Glomerular visceral epithelial cell (primary cell): ENCODE measurements at regions not wholly inside any gene's neighbourhood (a gene's known extent, or its start where the extent isn't known, plus 50 kb on each side); places are given as distances from the start of the nearest gene placed in this dataset.
"Not testable (repeated sequence)": the region's sequence is repeated elsewhere in the genome, so short reads cannot be mapped to it uniquely, and the experiment has no call there.

Experiments used
- DNase-seq: peaks from one replicate; pipeline ENCODE4 v3.0.0-alpha.2; 2016; ENCODE audit errors: extremely low spot score

DNA sequence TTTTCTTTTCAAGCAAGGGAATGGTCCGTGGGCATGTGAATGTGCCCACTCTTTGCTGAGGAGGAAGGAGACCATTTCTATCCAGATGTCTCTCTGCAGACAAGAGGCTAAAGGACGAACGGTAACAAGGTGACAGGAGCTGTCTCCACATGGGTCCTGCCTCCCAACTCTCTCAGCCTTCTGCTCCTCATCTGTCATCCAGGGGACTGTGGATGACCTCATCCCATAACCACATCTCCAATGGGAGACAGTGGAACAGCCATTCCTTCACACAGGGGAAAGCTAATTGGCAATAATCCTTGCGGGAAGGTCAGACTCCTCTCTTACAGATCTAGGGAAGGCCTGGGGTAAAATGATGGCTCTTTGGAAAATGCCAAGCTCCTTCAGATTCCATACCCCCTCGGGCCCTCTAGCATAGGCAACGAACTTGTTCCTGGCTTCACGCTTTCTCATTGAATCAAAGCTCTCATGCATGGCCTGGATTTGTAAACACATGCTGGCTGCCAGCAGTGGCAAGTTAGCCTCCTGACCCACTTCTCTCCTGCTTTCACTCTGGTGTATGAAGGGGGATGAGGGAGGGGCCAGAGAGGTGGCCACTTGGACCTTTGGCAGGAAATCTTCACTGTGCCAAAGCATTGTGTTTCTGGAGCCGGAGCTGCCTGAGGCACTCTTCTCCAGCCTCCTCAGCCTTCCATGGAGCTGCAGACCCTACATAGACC lies 65.8 kb upstream of the IKBKE start:
- not testable (repeated sequence) for DNase-seq

DNA sequence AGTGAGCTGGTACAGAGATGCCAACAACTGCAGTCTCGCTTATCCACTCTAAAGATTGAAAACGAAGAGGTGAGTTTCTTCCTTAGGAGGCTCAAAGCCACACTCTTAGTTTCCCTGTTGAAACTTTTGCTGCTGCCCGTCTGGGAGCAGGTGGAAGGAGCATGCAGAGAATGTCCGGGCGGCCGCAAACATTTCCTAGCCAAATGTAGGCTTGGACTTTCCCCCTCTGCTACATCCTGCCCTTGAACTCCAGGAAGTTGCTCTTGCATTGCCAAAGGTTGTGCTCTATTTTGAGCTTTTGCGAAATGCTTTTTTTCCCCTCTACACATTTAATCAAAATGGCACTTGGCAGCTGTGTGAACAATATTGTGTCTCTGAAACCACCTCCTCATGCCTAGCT lies 65.0 kb upstream of the IKBKE start:
- not testable (repeated sequence) for DNase-seq

DNA sequence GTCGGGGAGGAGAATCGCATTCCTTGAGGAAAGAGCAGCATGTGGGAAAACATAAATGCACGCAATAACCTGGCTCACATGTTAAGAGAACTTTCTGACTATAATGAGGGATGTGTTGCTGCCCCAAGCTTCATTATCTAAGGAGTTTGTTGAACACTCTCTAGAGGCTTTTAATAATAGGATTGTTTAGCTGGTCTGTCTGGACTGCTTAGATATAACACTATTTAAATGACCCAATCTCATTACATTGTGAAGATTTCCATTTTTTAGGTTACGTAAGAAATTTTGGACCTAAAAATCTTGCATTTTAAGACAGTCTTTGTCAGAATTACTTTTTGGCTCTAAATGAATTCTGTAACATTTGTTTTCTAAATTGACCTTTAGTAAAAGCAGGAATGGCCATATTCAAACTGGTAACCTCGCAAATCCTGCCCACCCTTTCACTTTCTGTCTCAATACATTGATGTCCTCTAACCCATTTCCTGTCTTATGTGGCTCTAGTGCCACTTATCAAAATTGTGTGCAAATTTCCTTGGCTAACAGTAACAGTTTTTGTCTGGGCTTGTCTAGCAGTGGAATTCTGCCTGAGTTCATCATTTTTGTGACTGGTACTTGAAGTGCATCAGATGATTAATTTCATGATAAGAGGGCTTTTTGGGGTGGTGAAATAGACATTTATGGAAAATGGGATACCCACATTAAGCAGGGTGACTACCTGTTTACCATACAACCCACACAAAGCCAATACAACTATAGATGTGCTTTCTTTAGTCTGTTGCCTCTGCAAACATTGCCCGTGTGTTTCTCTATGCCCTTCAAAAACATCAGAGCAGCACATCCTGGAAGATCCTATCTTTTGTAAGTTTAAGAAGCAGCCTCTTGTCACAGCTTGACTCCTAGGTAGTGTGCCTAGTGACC lies 61.6 kb upstream of the IKBKE start:
- DNase-seq, result not testable (repeated sequence)

DNA sequence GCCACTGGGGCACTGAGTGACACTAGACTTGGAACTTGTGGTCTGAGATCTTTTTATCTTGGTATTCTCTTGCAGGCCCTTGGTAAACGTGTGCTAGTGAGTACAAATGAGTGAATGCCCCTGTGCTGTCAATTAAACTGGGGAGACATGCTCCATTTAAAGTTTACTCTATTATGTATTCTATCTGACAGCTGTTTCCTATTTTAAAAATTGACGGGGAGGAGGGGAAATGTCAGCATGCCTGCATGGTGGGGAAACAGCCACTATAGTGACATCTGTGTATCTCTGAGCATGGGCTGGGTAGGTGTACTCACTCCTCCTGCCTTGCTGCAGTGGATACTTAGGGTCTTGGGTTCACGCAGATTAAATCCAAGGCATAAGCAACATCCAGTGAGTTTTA lies 59.0 kb upstream of the IKBKE start:
- no peak for DNase-seq

DNA sequence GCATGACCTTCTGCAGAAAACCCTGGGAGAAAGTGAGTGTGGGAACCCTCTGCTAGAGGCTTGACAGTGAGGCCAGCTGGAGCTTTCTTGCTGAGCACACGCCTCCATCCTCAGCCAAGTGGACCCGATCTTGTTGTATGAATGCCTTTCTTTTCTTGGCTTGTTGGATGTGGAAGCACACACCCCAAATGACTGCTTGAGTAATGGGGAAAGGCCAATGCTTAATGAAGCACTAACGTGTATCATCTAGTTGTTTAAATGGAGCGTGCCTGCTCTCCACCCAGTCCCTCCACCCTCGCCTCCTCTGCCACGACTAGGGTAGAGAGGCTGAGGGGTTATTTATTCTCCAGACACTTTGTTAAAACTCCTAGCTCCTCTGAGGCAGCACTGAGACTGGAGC lies 54.3 kb upstream of the IKBKE start:
- DNase-seq, result no peak

DNA sequence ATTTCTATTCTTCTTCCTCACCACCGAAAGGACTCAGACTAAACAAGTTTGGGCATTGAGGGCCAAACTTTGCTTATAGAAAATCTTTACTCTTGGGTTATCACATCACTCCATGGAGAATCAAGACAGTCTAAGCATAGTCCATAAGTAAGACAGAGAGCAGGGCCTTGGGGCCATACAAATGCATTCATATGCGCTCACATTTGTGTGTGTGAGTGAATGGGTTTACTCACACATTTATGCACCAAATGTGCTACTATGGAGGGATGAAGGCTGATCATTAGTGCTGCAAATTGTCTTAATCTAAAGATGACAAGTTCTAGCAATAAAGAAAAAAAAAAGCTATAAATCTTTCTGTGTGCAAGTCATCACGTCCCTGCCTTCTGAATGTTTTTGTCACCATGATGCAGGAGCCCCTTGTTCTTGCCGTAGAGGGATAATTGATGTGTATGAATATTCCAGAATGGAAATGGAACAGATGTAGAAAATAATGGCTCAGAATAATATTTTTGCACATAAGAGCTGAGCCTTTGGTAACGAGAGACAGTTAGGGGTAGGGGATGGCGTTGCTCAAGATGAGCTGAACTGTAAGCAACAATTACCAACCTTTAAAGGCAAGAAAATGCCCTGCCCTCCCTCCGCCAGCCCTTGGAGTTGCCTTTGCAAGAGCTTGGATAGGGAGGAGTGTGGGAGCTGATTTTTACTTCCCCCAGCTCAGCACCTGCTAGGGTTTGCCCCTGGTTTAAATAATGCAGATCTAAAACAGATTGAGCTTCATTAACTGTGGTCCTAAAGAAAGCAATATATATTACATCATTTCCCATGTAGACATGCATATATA lies 52.3 kb upstream of the IKBKE start:
- no peak for DNase-seq

DNA sequence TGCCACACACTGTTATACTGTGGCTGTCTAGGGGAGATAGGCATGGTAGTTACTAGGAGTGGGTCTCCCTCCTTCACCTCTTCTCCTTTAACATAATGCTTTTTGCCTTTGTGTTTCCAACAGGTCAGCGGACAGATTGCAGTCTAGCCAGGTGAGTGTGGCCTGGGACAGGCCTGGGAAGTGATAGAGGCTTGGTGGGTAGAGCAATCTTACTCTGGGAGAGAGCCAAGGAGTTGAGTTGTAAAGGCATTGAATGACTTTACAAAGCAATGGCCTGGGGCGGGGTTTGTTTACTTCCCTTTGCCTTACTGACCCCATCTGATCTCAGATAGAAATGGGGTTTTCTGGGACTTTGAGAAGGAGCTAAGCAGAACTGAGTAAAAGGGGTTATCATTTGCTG lies 51.0 kb upstream of the IKBKE start:
- DNase-seq, result no peak

DNA sequence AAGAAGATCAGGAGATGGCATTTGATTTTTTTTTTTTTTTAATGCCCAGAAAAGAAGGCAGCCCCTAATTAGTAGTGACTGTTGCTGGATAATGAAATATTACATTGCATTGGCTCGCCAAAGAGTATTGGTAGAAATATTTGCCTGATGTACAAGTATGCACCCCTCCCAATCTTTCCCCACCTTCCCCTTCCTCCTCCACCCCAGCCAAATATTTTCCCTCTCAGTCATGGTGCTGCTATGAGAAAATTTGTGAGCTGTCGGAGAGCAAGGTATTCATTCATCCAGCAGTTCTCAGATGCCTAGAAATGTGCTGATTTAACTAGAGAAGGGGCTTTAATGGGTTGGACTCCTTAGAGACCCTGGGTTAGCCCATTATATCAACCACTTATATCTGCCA lies 50.5 kb upstream of the IKBKE start:
- DNase-seq, result no peak

DNA sequence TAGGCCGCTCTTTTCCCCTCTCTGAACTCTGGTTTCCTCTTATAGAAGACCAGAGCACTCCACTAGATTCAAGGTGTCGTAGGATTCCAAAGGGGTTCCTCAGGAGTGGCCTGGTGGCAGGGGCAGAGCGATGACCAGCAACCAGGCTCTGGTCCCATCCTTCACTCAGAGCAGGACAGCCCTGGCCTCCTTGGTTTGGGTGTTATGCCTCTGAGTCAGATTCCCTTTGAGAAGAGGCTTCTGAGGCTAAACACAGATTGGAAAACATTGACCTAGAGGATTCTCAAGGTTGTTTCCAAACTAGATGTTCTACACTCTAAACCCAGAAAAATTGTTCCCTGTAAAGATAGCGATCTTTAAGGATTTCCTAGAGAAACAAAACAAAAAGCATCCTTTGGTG lies 49.8 kb upstream of the IKBKE start:
- no peak for DNase-seq
